Type B pancreatic cell (in vitro differentiated cells): ENCODE measurements at regions not wholly inside any gene's neighbourhood (a gene's known extent, or its start where the extent isn't known, plus 50 kb on each side); places are given as distances from the start of the nearest gene placed in this dataset.

ENCODE experiments used
- DNase-seq: peaks from one replicate; pipeline ENCODE4 v3.0.0; 2021; ENCODE audit warnings: mixed read lengths; ENCODE audit not compliant: unreplicated experiment; ENCODE audit errors: extremely low spot score
- H3K27ac Mint-ChIP-seq: 2 replicates; pipeline ENCODE4 v1.8.0; 2021; ENCODE audit warnings: mild to moderate bottlenecking, mixed read lengths
- H3K27me3 Mint-ChIP-seq: 2 replicates; pipeline ENCODE4 v1.8.0; 2021; ENCODE audit warnings: mixed read lengths
- H3K36me3 Mint-ChIP-seq: 2 replicates; pipeline ENCODE4 v1.8.0; 2021; ENCODE audit warnings: mixed read lengths
- H3K4me1 Mint-ChIP-seq: one replicate; pipeline ENCODE4 v1.8.0; 2021; ENCODE audit warnings: mixed read lengths; ENCODE audit not compliant: unreplicated experiment
- H3K4me3 Mint-ChIP-seq: 2 replicates; pipeline ENCODE4 v1.8.0; 2021; ENCODE audit warnings: mild to moderate bottlenecking, mixed read lengths
- H3K9me3 Mint-ChIP-seq: 2 replicates; pipeline ENCODE4 v1.8.0; 2021; ENCODE audit warnings: mixed read lengths
- CTCF ChIP-seq: fragments of 200-600 bp; sonication (generic); conservative IDR thresholded peaks from 2 replicates; pipeline ENCODE4 v1.5.0; 2021; ENCODE audit warnings: antibody characterized with exemption, mild to moderate bottlenecking

- no peak for TF ChIP-seq CTCF
- no peak for DNase-seq
- no peak overlapping the region for H3K27ac Mint-ChIP-seq
- H3K9me3 Mint-ChIP-seq: no peaks in the 10 kb centered on the region
- H3K4me1 Mint-ChIP-seq: no peaks in the 10 kb centered on the region
- no peak overlapping the region for H3K4me3 Mint-ChIP-seq
- no peaks in the 10 kb centered on the region for H3K36me3 Mint-ChIP-seq
- no peaks in the 10 kb centered on the region for H3K27me3 Mint-ChIP-seq
Measured at GRCh38 chr5:92729088-92729487, 851.9 kb downstream of the NR2F1-AS1 start.

GRCh38 chr5:92715946-92716520 is 865.0 kb downstream of the NR2F1-AS1 start:
- H3K4me1 Mint-ChIP-seq: peaks cover 20% of the 10 kb centered on the region
- DNase-seq: no peak
- no peaks in the 10 kb centered on the region for H3K36me3 Mint-ChIP-seq
- no peaks in the 10 kb centered on the region for H3K9me3 Mint-ChIP-seq
- no peak overlapping the region for H3K4me3 Mint-ChIP-seq
- no peaks in the 10 kb centered on the region for H3K27me3 Mint-ChIP-seq
- TF ChIP-seq CTCF: no peak
- H3K27ac Mint-ChIP-seq: no peak overlapping the region

GRCh38 chr5:92713826-92714225 is 867.2 kb downstream of the NR2F1-AS1 start:
- Mint-ChIP-seq H3K27me3 (no peaks in the 10 kb centered on the region), H3K4me3 (no peak overlapping the region), H3K36me3 (no peaks in the 10 kb centered on the region), H3K9me3 (no peaks in the 10 kb centered on the region), H3K27ac (no peak overlapping the region), H3K4me1 (peaks cover 20% of the 10 kb centered on the region)
- TF ChIP-seq CTCF: no peak
- DNase-seq: no peak

- Mint-ChIP-seq H3K27ac (no peak overlapping the region), H3K4me1 (peaks cover 24% of the 10 kb centered on the region), H3K9me3 (no peaks in the 10 kb centered on the region), H3K27me3 (no peaks in the 10 kb centered on the region), H3K36me3 (no peaks in the 10 kb centered on the region), H3K4me3 (no peak overlapping the region)
- no peak for DNase-seq
- TF ChIP-seq CTCF: no peak
Measured at GRCh38 chr5:92713335-92713743, 867.7 kb downstream of the NR2F1-AS1 start.

GRCh38 chr5:92711956-92712355 is 869.1 kb downstream of the NR2F1-AS1 start:
- DNase-seq: no peak
- H3K4me3 Mint-ChIP-seq: no peak overlapping the region
- no peaks in the 10 kb centered on the region for H3K9me3 Mint-ChIP-seq
- no peak overlapping the region for H3K27ac Mint-ChIP-seq
- H3K27me3 Mint-ChIP-seq: no peaks in the 10 kb centered on the region
- TF ChIP-seq CTCF: no peak
- no peaks in the 10 kb centered on the region for H3K36me3 Mint-ChIP-seq
- peaks cover 24% of the 10 kb centered on the region for H3K4me1 Mint-ChIP-seq

GRCh38 chr5:92704590-92704989 is 876.4 kb downstream of the NR2F1-AS1 start:
- Mint-ChIP-seq H3K27ac (no peak overlapping the region), H3K27me3 (no peaks in the 10 kb centered on the region), H3K9me3 (no peaks in the 10 kb centered on the region), H3K36me3 (no peaks in the 10 kb centered on the region), H3K4me1 (peaks cover 4% of the 10 kb centered on the region), H3K4me3 (no peak overlapping the region)
- DNase-seq: no peak
- no peak for TF ChIP-seq CTCF
